ENCODE measurements at regions not wholly inside any gene's neighbourhood (a gene's known extent, or its start where the extent isn't known, plus 50 kb on each side); places are given as distances from the start of the nearest gene placed in this dataset.

- WGBS, 2 experiments (ENCODE audit: extremely low coverage in 1 of 2, insufficient coverage in 1 of 2, insufficient read length in 1 of 2, insufficient replicate concordance in 2 of 2, low coverage in 1 of 2, low lambda C conversion rate in 2 of 2, missing lambda C conversion rate in 1 of 2): 75% methylated on average over 5 of the region's 5 CpGs; no CpG with 5 or more reads in 1 of the 2 experiments
- Histone ChIP-seq H3K27ac (ENCODE audit: low read depth, low read length) (no peak overlapping the region), H3K9me3 (ENCODE audit: insufficient read depth in 2 of 2, low read depth in 1 of 2, low read length in 1 of 2) (peaks cover 16 to 20% of the 10 kb centered on the region in 2 experiments; a peak in 3 of 4 replicates), H4K91ac (replicated peaks; ENCODE audit: insufficient read length, low read length) (no peak overlapping the region), H3K23ac (ENCODE audit: insufficient read length) (no peak overlapping the region), H3K14ac (ENCODE audit: insufficient read length) (no peak overlapping the region), H3K79me1 (ENCODE audit: low read depth, low read length) (no peaks in the 10 kb centered on the region), H3K23me2 (ENCODE audit: low read depth, low read length) (no peaks in the 10 kb centered on the region), H4K5ac (ENCODE audit: insufficient read length, low read depth, low read length) (no peak overlapping the region), H2BK5ac (ENCODE audit: low read depth, low read length) (no peak overlapping the region), H3K4me3 (ENCODE audit: extremely low read depth in 1 of 4, insufficient read depth in 2 of 4, low read depth in 3 of 4, low read length in 4 of 4) (no peak overlapping the region), H3K9ac (replicated peaks in 1 of 4; ENCODE audit: extremely low read depth in 1 of 4, low read depth in 3 of 4, low read length in 3 of 4) (no peak overlapping the region), H3K4me1 (replicated peaks in 1 of 4; ENCODE audit: control insufficient read depth in 3 of 4, insufficient read depth in 4 of 4, low read length in 3 of 4) (no peaks in the 10 kb centered on the region), H4K20me1 (replicated peaks in 1 of 2; ENCODE audit: control insufficient read depth in 1 of 2, insufficient read depth in 2 of 2, low read length in 2 of 2) (no peaks in the 10 kb centered on the region), H3K36me3 (ENCODE audit: control insufficient read depth in 2 of 4, insufficient read depth in 4 of 4, low read length in 3 of 4) (peaks cover 0 to 8% (median 0%) of the 10 kb centered on the region in 4 experiments; a peak in 3 of 8 replicates), H3K79me2 (ENCODE audit: control insufficient read depth in 1 of 2, insufficient read depth in 2 of 2, low read length in 2 of 2) (no peaks in the 10 kb centered on the region), H2AK5ac (ENCODE audit: low read depth, low read length) (no peak overlapping the region), H3K56ac (replicated peaks; ENCODE audit: insufficient read length, low read depth, low read length) (no peak overlapping the region), H3K4ac (replicated peaks; ENCODE audit: insufficient read length, low read depth, low read length) (no peak overlapping the region), H3K27me3 (replicated peaks in 1 of 4; ENCODE audit: control insufficient read depth in 3 of 4, extremely low read depth in 1 of 4, insufficient read depth in 3 of 4, low read length in 3 of 4) (no peaks in the 10 kb centered on the region), H2BK12ac (ENCODE audit: low read depth, low read length) (no peak overlapping the region), H2BK20ac (ENCODE audit: low read length) (no peak overlapping the region), H2BK120ac (replicated peaks; ENCODE audit: low read depth, low read length) (no peak overlapping the region), H2AFZ (ENCODE audit: low read length) (no peak overlapping the region), H3K18ac (ENCODE audit: extremely low read depth, low read length) (no peak overlapping the region), H4K8ac (ENCODE audit: extremely low read depth, insufficient read depth, low read length) (no peak overlapping the region), H3K4me2 (ENCODE audit: insufficient read depth in 1 of 2, low read depth in 2 of 2, low read length in 2 of 2) (no peak overlapping the region), H2BK15ac (ENCODE audit: low read length) (no peak overlapping the region)
- CTCF ChIA-PET (ENCODE audit: partially characterized antibody): interaction anchor here (1.1 to 1.2 kb wide), 2 partner anchors 17 to 62 kb away, joined by 3 to 4 read pairs; no protein-coding TSS in a partner anchor
- POLR2A ChIA-PET (ENCODE audit: partially characterized antibody): no interaction called here
- FAIRE-seq: no peak
- DNase-seq (ENCODE audit: low read depth in 1 of 2, low spot score in 2 of 2): no peak
- no peak for TF ChIP-seq HDAC2 (IDR thresholded peaks at IDR 0.05; ENCODE audit: borderline replicate concordance in 1 of 2, low read depth in 2 of 2, low read length in 2 of 2)
- TF ChIP-seq HDAC6 (IDR thresholded peaks at IDR 0.05; ENCODE audit: low read depth, low read length): no peak
- no peak for TF ChIP-seq PHF8 (conservative IDR thresholded peaks at IDR 0.05; ENCODE audit: low read depth, low read length)
- TF ChIP-seq SP2 (IDR thresholded peaks at IDR 0.05; ENCODE audit: low read length): no peak
- TF ChIP-seq TEAD4 (IDR thresholded peaks at IDR 0.05; ENCODE audit: low read depth, low read length): no peak
- no peak for TF ChIP-seq JUND (IDR thresholded peaks at IDR 0.05; ENCODE audit: low read length)
- no peak for TF ChIP-seq ATF3 (IDR thresholded peaks at IDR 0.05; ENCODE audit: insufficient read depth, low read depth, low read length)
- TF ChIP-seq GABPA (IDR thresholded peaks at IDR 0.05; ENCODE audit: borderline replicate concordance, insufficient read depth, low read length): no peak
- TF ChIP-seq ATF2 (IDR thresholded peaks at IDR 0.05; ENCODE audit: low read length): no peak
- TF ChIP-seq FOSL1 (IDR thresholded peaks at IDR 0.05; ENCODE audit: insufficient read depth, low read depth, low read length): no peak
- no peak for TF ChIP-seq KDM1A (IDR thresholded peaks at IDR 0.05; ENCODE audit: borderline replicate concordance, low read length)
- TF ChIP-seq EGR1 (IDR thresholded peaks at IDR 0.05; ENCODE audit: borderline replicate concordance, low read depth, low read length): no peak
Observed at GRCh38 chr5:100423330-100423729, 111.8 kb upstream of the FAM174A start.

All from H1 (cell line).